ENCODE measurements at regions not wholly inside any gene's neighbourhood (a gene's known extent, or its start where the extent isn't known, plus 50 kb on each side); places are given as distances from the start of the nearest gene placed in this dataset.
"Not testable (repeated sequence)": the region's sequence is repeated elsewhere in the genome, so short reads cannot be mapped to it uniquely, and the experiment has no call there.

GRCh38 chr2:83874712-83875430 lies 584.2 kb downstream of the SUCLG1 start:
- DNase-seq (ENCODE audit: low spot score), result no peak

DNA sequence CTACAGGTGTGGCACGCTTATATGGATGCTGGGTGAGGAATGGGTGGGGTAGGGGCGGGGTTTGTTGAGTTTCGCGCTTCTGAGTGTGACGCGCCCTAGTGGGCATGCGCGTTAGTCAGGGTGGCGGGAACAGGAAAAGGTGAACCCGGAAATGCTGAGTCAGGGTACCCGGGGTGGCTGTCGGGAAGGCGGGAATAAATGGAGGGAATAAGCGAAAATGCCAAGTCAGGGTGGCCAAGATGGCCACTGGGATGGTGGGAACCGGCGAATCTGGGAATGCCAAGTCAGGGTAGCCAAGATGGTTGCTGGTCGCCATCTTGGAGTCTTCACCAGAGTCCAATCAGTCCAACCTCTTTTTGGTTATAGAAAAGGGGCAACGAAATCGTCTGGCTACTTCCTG lies 585.0 kb downstream of the SUCLG1 start:
- no peak for DNase-seq (ENCODE audit: low spot score)

- no peak for DNase-seq (ENCODE audit: low spot score)
These were observed 586.0 kb downstream of the SUCLG1 start for GRCh38 chr2:83873110-83873509.

GRCh38 chr2:83866211-83866610 lies 592.9 kb downstream of the SUCLG1 start:
- no peak for DNase-seq (ENCODE audit: low spot score)

GRCh38 chr2:83862600-83862999 lies 596.5 kb downstream of the SUCLG1 start:
- DNase-seq (ENCODE audit: low spot score), result no peak

- DNase-seq (ENCODE audit: low spot score), result no peak
These were observed 598.8 kb downstream of the SUCLG1 start for GRCh38 chr2:83860320-83860719.

- no peak for DNase-seq (ENCODE audit: low spot score)
These were observed 599.5 kb downstream of the SUCLG1 start for GRCh38 chr2:83859553-83859952.

DNA sequence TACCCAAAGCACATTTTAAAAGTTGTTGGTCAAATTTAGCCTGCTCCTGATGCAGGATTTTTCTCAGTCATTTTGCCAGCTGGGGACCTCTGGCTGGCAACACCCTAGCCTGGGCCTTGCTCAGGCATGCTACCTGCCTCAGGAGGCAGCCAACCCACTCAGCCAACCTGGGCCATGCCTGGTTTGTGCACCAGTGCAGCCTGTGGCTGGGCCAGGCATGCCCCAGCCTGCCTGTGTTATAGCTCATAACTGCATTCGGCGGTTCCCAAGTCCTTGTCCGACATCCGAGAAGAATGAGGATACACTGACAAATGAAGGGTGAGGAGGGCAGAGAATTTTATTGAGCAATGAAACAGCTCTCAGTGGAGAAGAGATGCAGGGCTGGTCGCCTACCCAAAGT lies 608.0 kb downstream of the SUCLG1 start:
- DNase-seq (ENCODE audit: low spot score), result no peak

DNA sequence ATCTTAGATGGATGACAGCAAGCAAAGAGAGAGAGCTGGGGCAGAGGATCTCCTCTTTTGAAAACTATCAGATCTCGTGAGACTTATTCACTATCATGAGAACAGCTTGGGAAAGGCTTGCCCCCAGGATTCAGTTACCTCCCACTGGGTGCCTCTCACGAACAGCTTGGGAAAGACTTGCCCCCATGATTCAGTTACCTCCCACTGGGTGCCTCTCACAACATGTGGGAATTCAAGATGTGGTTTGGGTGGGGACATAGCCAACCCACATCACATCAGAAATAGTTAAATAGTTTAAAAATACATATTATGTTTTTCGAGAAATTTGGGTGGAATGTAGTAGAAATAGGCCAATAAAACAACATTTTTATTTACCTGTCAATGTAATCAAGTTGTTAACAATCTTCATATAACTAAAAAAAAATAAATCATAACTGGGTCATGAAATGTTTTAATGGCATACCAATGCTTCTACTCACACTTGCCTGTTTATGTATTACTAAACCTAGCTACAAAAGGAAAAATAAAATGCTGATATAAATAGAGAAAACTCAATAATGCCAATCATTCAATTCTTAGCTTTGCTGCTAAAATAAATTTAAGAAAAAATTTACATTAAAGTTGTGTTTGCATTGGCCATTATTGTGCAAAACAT lies 608.9 kb downstream of the SUCLG1 start:
- no peak for DNase-seq (ENCODE audit: low spot score)

GRCh38 chr2:83844490-83844889 lies 614.6 kb downstream of the SUCLG1 start:
- no peak for DNase-seq (ENCODE audit: low spot score)

DNA sequence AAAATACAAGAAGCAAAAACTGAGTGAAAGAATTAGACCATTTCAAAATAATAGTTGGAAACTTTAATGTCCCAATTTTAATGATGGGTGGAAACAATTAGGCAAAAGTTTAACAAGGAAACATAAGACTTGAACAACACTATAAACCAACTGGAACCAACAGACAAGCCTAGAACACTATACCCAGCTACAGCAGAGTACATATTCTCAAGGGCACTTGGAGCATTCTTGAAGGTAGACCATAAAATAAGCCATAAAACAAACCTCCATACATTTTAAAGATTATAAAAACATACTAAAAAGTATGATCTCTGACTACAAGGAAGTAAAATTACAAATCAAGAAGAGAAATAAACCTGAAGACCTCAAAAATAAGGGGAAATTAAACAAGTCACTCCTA lies 616.7 kb downstream of the SUCLG1 start:
- no peak for DNase-seq (ENCODE audit: low spot score)

- no peak for DNase-seq (ENCODE audit: low spot score)
These were observed 621.3 kb downstream of the SUCLG1 start for GRCh38 chr2:83837823-83838222.

DNA sequence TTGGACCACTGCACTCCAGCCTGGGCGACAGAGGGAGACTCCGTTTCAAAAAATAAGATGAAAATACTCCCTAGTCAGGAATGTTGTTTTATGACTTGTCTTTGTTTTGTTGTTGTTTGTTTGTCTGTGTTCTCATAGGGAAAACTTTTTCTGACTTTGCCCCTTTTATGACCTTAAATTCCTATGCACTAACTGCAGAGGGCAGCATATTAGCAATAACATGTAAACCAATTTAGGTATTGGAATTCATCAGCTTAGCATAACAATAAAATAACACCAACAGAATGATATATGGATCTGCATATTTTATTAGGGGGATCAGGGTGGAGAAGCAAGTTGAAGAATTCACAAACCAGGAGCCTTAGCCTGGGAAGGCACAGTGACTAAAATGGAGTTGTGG lies 631.5 kb downstream of the SUCLG1 start:
- DNase-seq (ENCODE audit: low spot score), result no peak

DNA sequence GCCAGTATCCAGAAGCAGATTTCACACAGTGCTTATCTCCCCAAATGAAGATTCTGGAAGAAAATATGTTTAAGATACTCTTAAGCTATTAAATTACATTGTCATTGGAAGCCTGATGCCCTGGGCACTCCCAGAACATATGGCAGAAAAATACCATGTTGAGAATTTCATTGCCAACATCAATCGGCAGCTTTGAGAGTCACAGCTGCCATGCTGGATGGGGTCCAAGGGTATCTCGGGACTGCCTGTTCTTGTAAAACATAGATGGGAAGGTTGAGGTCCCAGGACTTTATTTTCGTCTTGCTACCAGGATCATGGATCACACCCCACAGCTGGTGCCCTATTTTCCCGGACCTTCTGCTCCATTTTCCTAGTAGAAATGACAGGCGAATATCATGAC lies 632.5 kb downstream of the SUCLG1 start:
- no peak for DNase-seq (ENCODE audit: low spot score)

GRCh38 chr2:83823229-83823628 lies 635.9 kb downstream of the SUCLG1 start:
- DNase-seq (ENCODE audit: low spot score), result no peak

- DNase-seq (ENCODE audit: low spot score), result no peak
These were observed 641.6 kb downstream of the SUCLG1 start for GRCh38 chr2:83817511-83817910.

DNA sequence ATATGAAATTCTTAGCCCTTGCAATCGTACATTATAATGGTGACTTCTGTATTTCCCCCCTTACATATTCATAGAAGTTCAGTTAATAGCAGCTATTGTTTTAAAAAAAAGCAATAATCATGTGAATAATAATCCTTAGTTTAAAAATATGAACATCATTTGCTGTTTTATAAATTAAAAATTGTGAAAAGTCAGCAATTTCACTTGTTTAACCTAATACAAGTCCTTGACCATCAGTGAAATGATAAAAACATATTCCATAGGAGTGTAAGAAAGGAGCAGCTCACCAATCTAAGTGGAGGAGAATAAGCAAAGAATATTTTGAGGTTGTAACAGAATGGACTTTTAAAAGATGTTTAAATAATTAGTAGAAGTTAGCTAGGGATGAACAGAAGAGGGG lies 650.2 kb downstream of the SUCLG1 start:
- no peak for DNase-seq (ENCODE audit: low spot score)

GRCh38 chr2:83802604-83803003 lies 656.5 kb downstream of the SUCLG1 start:
- DNase-seq (ENCODE audit: low spot score), result no peak

DNA sequence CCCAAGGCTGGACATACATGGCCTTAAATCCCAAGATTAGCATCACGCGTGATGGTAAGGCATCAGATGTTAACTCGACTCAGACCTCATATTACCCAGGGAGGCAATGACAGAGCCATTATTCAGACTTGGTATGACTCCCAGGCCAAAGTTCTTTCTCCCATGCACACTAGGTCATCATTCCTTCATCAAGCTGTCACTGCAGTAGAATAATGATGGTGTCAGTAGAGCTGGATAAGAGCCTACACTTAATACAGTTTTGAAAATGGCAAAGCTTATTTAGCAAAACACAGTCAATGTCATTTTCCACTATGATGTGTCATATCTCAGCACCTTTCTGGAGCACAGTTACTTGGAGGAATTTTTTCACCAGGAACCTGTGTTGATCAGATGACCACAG lies 663.3 kb downstream of the SUCLG1 start:
- DNase-seq (ENCODE audit: low spot score), result no peak

- DNase-seq (ENCODE audit: low spot score), result not testable (repeated sequence)
These were observed 668.6 kb downstream of the SUCLG1 start for GRCh38 chr2:83790467-83790866.

DNA sequence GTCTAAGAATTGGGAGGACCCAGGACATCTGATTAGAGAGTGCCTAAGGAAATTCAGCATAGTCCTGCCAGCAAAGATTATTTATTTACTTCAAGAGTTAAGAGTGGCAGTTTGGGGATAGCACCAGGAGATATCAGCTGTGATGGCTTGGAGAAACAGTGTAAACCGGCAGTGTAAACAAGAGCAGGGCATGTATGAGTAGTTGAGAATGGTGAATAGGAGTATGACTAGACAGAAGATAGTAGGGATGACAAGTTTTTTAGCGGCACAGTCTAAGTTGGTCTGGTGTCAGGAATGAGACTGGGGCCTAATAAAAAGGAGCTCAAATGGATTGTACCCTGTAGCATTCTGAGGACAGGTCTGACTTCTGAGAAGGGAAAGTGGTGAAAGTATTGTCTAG lies 669.4 kb downstream of the SUCLG1 start:
- DNase-seq (ENCODE audit: low spot score), result not testable (repeated sequence)

- not testable (repeated sequence) for DNase-seq (ENCODE audit: low spot score)
These were observed 670.0 kb downstream of the SUCLG1 start for GRCh38 chr2:83788938-83789566.

- no peak for DNase-seq (ENCODE audit: low spot score)
These were observed 671.9 kb downstream of the SUCLG1 start for GRCh38 chr2:83787189-83787588.

All from AG08396 (cell line).